Transverse colon (tissue), 3 donors: ENCODE measurements at regions not wholly inside any gene's neighbourhood (a gene's known extent, or its start where the extent isn't known, plus 50 kb on each side); places are given as distances from the start of the nearest gene placed in this dataset.

Experiments
- EP300 ChIP-seq: sonication (generic); formaldehyde crosslinking; IDR thresholded peaks from one replicate; pipeline ENCODE4 v1.6.1; 2017; ENCODE audit warnings: antibody characterized with exemption, low read depth
- POLR2A ChIP-seq: fragments of 450-650 bp; IDR thresholded peaks from one replicate; pipeline ENCODE4 v1.6.1; 2016; ENCODE audit warnings: antibody characterized with exemption, mild to moderate bottlenecking, moderate library complexity
- TF ChIP-seq, protein P1 (sequence below), 5 experiments: fragments of 200-600 bp in 3 of 5; fragments of 450-650 bp in 2 of 5; sonication (generic) in 3 of 5; IDR thresholded peaks; 1 replicate in 2 of 5; 2 replicates in 3 of 5; pipeline ENCODE4 v1.5.1; 2016 to 2017; ENCODE audit warnings: antibody characterized with exemption in 5 of 5, inconsistent platforms in 3 of 5, mild to moderate bottlenecking in 2 of 5, moderate library complexity in 1 of 5

GRCh38 chr18:47389210-47389609 lies 137.8 kb upstream of the SKOR2 start:
- TF ChIP-seq, protein P1, sequence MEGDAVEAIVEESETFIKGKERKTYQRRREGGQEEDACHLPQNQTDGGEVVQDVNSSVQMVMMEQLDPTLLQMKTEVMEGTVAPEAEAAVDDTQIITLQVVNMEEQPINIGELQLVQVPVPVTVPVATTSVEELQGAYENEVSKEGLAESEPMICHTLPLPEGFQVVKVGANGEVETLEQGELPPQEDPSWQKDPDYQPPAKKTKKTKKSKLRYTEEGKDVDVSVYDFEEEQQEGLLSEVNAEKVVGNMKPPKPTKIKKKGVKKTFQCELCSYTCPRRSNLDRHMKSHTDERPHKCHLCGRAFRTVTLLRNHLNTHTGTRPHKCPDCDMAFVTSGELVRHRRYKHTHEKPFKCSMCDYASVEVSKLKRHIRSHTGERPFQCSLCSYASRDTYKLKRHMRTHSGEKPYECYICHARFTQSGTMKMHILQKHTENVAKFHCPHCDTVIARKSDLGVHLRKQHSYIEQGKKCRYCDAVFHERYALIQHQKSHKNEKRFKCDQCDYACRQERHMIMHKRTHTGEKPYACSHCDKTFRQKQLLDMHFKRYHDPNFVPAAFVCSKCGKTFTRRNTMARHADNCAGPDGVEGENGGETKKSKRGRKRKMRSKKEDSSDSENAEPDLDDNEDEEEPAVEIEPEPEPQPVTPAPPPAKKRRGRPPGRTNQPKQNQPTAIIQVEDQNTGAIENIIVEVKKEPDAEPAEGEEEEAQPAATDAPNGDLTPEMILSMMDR (IDR thresholded peaks at IDR 0.05): no peak
- TF ChIP-seq POLR2A (no peak), EP300 (no peak)
